GM21526 (cell line): ENCODE measurements at regions not wholly inside any gene's neighbourhood (a gene's known extent, or its start where the extent isn't known, plus 50 kb on each side); places are given as distances from the start of the nearest gene placed in this dataset.

Experiments
- ATAC-seq: cut with Tn5 transposase; IDR thresholded peaks from one replicate; pipeline ENCODE4 v1.9.1; 2021; ENCODE audit warnings: moderate library complexity; ENCODE audit not compliant: unreplicated experiment, low FRiP score

DNA sequence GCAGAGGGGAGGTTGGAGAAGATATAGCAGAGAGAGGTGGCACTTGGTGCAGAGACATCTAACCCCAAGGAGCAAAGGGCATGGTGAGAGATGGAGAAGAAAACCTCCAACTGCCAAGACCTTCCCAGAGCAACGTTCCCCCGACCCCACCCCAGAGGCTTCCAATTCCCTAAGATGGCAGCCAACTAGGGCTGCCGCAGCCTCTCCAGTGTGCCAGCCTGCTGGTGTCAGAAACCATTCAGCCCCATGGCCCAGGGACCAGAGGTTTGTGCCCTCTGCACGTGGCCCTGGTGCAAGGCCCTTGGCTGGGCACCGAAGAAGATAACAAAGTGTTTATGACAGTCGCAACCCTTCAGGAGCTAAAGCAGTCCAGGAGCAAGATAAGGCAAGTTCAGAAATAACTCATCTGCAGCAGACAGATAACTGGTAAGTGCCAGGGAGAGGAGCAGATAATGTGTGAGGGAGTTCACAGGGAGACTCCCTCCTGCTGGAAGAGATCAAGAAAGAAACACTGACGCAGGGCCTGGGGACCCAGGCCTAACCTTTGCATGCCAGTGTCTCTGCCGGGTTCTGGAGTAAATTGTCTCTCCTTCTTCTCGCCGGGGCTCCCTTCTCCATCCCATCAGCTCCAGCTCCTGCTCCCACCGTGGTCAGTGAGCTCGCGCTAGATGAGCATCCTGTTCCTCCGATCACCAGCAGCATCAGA lies 66.1 kb upstream of the ID2 start:
- ATAC-seq: no peak

DNA sequence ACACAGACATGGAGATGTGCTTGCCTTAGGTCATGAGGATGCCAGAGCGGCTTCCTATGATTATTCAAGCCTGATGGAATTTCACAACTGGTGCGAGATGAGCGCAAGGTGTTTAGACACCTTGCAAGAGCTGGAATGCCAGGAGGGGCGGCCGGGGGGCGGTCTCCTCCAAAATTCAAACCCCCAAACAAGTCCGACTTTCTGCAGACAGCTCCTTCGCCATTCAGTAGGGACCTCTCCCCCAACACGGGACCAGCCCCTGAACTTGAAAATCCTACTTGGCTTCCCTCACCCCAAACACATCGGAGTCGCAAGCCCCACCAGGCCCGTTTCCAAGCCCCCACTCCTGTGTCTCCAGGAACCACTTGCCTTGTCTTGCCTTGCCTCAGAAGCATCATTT lies 64.8 kb upstream of the ID2 start:
- no peak for ATAC-seq

DNA sequence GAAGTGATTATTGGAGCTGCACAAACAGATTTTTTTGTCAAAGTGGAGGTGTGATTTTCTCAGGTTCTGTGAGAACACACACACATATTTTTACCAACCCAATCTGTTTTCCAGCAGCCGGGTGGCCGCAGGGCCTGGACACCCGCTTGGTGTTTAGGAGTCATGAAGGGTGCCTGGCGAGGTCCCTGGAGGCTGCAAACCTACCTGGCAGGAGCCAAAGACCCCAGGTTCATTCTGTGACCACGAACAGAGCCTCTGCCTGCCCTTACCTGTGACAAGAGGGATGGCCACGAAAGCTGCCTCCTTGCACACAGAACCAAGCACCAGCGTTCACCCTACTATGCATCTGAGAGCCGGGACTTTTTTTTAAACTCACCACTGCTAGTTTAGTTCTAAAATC lies 64.3 kb upstream of the ID2 start:
- ATAC-seq: no peak

DNA sequence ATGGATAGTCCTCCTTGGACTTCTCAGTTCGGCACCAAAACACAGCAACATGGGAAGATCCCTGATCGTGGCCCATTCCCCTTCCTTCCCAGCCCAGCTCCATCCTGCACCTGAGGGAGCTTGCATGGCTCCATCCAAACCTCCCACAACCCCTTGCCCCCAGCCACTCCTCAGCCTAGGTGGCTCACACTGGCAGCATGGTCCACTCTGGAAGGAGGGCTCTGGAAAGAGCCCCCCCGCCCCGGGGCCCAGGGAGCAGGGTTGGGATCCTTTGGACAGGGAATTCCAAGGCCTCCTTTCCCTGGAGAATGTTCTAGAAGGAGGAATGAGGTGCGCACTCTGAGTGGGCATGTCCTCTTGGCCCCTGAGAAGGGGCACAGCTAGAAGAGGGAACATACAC lies 62.8 kb upstream of the ID2 start:
- no peak for ATAC-seq

DNA sequence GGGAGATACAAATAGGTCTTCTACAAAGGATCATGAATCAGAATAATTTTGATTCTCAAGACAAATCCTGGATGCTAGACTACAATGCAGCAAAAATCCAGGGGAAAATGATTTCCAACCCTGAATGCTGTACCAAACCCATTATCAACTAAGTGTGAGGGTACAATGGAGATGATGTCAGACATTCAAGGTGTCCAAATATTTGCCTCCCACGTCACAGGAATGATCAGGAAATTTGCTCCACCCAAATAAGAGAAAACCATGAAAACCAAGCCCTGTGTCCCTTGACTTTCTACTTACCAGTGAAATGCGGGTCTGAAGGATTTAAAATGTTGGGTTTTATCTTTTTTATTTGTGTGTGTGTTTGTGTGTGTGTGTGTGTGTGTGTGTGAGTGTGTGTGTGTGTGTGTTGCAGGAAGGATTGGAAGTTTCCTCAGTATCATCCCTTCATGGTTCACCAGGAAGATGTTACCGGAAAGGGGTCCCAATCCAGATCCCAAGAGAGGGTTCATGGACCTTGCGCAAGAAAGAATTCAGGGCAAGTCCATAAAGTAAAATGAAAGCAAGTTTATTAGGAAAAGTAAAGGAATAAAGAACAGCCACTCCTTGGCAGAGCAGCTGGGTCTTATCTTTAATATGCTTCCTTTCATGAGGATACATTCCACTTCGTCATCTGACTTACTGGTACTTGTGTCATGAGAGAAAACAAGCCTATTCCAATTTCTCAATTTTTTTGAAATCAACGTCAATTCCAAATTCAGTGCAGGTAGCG lies 61.1 kb upstream of the ID2 start:
- ATAC-seq: no peak

DNA sequence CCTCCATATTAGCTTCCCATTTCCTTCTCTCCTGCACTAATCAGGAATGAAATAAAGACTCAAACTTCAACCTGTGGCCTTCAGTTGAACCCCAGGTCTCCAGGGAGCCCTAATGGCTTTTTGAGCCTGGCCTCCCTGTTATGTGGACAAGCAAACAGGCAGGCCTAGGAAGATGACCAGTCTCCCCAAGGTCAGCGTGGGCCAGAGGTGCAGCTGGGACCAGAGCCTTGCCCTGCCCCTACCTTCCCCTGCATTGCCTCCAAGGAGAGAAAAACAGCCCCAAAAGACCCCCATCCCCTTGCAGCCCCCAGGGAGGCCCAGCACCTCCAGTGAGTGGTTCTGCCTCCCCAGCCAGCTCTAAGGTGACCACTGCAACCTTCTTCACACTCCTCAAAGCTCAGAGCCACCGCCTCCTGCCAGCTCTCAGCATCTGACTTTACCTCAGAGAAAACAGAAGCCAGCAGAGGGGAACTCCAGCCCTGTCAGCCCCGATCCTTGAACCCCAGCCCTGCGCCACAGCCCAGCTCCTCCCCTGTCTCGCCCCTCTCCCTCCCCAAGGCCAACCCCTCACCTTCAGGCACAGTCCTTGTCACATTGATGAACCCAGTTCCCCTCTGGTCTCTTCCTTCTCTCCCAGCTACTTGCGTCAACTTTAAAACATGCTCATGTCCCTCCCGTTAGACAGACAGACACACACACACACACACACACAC lies 59.5 kb upstream of the ID2 start:
- no peak for ATAC-seq

DNA sequence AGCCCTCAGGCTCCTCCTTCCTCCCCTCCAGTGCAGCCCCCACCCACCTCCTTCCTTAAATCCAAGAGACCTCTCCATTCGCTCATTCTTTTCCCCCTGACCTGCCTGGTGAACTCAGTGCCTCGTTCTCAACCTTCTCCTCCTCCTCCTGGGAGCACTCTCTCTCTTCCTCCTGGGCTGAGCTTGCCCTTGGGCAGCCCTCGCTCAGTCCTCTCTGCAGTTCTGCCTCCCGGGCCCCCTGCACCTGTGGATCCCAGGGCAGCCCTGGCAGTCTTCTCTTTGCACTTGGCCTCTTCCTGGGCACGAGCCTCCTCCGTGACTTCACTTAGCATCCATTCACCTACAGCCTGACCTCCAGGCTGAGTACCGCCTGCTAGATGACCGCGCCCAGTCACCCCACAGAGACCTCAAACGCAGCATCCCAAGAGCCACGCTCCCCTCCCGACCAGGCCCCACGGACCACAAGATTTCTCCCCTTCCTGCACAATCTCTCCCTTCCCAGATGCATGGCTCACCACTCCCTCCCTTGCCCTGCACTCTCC lies 58.9 kb upstream of the ID2 start:
- ATAC-seq: no peak

DNA sequence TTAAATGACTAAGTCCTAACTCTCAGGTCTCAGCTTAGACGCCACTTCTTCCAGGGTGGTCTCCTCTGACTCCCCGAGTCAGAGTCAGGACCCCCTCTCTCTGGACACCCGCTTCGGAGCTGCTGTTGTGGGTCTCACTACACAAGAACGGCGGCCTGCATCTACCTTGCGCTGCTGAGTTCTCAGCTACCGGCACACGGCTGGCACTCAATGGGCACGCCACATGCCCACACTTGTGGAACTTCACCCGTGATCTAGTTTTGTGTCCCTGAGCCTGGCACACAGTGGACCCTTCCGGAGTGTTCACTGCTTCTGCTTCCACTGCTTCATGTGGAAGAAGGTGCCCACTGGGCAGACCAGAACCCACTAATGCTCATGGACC lies 58.3 kb upstream of the ID2 start:
- no peak for ATAC-seq

DNA sequence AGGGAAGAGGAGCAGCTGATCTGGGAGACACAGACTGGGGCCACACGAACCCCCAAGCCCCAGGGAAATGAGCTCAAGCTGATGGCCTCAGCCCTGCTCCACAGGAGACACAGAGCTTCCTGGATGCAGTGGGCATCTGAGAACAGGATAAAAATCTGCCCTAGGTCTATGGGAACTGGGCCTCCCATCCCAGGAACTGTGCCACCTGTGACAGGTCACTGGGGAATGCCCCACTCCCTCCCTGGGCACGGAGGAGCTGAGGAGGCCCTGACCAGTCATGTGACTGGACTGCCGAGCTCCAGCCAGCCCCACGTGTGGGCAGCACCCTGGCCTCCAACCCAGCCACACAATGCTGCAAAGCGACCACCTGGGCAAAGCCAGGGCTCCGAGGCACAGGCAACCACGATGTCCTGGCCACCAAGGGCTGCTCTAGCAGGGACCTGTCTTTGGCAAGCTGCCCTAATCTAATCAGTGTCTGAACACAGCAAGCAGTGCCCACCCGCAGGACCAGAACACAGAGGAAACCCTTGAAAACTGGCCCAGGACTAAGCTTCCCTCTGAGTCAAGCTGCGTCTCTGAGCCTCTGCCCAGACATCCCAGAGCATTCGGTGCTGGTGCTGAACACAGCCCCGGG lies 57.8 kb upstream of the ID2 start:
- no peak for ATAC-seq

DNA sequence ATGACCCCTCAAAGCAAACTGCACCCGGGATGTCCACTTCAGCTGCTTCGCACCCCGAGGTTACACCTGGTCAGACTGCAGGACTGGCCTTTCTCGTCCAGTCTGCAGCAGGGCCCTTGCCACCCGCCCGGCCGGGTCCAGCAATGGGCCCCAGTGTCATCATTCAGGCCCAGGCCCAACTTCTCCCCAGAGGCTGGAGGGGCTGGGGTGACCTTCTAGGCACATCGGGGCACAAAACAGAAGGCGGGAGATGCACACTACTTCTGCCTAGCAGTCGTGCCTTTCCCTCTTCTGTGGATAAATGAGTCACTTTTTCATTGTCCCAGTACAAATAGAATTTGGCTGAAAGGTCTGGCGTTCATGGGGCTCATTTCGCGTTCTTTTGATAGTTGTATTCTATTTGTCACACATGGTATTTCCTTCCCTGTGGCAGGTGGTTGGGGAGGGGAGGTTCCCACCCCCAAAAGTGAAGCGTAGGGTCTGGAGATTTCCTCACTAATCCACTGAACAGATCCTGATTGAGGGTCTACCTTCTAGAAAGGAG lies 56.9 kb upstream of the ID2 start:
- ATAC-seq: no peak

DNA sequence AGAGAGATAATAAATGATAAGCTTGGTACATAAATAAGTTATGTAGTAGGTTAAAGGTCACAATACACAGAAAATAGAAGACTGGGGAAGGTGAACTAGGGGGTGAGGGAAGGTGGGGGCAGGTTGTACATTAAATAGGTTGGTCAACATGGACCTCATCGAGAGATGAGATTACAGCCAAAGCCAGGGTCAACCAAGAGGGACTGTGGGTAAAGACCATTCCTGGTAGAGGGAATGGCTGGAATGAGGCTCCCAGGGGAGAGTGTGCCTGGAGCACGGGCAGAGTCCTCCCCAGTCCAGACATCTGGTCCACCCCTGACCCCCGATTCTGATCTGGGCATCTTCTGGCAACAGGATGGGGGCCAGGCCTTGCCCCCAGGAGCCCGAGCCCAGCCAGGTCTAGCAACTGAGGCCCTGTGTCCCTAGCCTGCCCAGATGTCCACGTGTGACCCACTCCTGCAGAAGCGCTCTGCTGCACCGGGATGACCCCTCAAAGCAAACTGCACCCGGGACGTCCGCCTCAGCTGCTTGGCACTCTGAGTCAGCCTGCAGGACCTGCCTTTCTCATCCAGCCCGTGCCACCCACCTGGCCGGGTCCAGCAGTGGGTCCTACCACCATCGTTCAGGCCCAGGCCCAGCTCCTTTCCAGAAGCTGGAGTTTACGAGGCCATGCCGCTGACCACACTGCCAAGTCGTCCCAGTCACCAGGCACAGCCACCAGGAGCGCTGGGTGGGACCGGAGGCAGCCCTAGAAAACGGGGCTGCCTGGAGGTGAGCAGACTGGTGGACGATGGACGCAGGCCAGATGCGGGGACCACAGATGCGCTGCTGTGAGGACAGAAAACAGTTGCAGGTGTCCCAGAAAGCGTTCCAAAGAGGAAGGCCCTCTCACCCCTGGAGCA lies 56.2 kb upstream of the ID2 start:
- ATAC-seq: no peak

DNA sequence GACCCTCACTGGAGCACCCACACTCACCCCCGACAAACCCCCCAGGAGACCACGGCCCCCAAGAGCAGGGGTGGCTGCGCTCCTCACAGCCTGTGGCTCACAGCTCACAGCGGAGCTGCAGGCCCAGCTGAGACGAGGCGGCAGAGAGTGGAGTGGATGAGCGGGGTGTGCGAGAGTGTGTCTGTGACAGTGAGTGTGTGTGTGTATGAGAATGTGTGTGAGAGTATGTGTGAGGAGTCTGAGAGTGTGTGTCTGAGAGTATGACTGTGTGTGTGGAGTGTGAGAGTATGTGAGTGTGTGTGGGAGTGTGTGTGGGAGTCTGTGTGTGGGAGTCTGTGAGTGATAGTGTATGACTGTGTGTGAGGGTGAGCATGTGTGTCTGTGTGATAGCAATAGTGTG lies 55.3 kb upstream of the ID2 start:
- no peak for ATAC-seq

DNA sequence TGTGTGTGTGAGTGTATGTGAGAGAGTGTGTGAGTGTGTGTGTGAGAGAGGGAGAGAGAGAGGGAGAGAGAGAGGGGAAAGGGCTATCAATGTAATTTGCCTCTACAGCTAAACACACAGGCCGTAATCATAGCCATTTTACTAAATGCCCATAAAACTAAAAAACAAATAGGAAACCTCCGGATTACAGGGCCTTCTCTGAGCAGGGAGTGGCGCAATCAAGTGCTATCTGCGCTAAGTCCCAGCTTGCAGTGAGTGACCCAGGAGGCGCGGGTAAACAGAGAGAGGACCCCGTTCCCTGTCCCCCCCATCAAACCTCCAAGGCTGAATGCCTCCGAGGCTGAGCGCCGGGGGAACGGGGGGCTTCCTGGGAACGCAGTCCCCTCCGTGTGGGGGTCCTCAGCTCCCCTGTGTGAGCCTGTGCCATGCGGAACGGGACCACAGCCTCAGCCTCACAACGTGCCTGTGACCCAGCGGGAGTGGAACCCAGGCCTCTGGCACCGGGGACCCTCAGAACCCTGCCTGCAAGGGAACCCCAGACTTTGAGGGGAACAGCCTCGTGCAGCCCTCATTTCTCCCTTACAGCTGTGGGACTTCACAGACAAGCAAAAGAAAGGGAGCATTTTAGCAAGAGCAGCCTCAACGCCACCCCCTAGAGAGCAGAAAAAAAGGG lies 54.7 kb upstream of the ID2 start:
- ATAC-seq: no peak

DNA sequence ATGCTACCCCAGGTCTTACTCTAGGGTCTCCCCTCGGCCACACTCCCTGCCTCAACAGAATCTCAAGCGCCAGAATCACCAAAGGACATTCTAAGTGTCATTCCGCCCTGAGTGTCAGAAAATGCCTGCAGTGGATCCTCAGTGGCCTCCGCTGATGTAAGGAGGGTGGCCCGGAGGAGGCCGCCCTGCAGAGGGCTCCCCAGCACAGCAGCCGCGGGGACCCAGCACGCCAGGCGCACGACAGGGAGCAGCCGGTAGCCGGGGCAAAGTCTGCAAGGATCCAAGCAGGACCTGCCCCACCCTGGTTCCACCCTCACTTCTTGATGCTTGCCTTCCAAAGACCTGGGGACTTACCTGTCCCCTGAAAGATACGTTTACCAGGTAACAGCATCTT lies 54.2 kb upstream of the ID2 start:
- no peak for ATAC-seq

DNA sequence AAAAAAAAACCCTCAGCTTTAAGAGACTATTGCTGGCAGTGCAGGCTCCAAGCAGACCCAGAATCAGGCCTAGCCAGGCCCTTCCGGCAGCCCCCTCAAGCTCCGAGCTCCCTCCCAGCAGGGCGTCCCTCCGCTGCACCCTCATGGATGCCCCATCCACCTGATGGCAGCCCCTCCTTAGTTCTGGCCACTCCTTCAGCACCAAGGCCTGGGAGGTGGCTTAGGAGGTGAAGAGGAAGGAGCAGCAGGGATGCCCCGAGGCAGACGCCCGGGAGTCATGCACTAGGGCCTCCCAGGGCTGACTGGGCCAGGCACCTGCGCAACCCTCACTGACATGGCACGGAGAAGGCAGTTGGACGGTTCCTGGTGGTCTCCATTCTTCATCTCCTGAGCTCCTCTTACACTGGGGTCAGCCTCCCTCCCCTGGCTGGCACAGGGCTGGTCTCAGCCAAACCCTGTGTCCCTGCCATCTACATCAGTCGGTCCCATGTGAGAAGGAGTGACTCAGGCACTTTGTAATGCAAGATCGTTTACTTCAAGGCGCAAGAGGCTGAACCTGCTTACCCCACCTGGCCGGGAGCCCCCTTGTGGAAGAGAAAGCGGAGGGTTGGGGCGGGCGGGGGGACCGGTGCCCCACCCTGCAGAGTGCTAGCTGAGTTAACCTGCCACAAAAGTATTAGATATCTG lies 53.5 kb upstream of the ID2 start:
- no peak for ATAC-seq

DNA sequence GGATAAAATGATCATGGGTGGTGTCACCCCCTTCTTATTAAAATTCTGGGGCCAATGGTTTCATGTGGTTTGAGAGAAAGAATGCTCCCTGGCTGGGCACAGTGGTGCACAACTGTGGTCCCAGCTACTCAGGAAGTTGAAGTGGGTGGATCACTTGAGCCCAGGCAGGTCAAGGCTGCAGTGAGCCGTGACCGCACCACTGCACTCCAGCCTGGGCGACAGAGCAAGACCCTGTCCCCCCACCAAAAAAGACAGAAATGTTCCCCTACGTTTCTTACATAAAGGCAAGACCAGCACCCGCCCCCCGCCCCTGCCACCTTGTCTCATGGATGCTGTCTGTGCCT lies 53.0 kb upstream of the ID2 start:
- ATAC-seq: no peak

DNA sequence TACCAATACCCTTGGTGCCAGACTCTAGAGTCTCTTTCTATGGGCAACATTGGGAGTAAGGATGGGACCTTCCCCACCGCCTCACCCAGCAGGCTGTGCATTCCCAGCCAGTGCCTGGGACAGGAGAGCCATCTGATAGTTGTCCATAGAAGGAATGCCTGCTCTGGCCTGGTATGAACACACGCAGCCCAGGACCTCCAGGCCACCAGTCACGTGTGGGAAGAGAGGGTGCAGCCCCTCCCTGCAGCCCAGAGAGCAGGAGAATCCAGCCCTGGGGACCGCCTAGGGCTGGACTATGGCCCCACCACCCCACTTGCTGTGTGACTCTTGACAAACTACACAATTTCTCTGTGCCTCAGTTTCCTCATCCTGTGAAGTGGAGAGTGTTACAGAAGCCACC lies 52.5 kb upstream of the ID2 start:
- ATAC-seq: no peak

DNA sequence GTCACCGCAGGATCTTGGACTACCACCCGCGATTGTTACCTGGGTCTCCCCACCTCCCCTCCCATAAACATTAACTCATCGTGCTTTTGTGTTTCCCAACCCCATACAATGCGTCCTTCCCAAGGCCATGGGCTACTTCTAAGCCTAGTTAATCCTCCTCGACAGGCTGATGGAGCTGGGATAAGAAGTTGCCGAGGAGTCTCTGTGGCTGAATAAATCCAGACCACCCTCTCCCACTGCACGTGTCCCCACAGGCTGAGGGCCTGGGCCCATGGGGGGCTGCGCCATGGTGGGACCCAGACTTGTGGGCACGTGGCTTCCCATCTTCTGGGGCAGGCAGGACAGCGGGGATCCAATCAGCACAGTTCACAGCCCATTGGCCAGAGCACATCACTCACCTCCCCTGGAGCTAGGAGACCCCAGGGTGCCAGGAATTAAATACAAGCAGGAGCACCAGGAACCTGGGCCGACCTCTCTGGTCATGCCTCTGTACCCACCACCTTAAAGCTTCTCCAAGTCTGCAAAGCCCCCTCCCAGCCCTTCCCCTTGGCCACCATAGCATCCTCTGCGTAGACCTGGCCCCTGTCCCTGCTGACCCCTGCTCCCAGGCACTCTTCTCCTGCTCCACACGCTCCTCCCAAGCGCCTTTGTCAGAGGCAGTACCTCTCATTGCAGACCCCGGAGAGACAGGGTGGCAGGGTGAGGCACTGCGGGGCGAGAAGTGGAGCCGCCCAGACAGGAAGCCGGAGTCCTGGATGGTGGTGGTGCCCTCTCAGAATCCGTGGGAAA lies 51.0 kb upstream of the ID2 start:
- no peak for ATAC-seq
